Esophagus squamous epithelium (tissue), 5 donors: ENCODE measurements at regions not wholly inside any gene's neighbourhood (a gene's known extent, or its start where the extent isn't known, plus 50 kb on each side); places are given as distances from the start of the nearest gene placed in this dataset.

Source experiments
- DNase-seq: peaks from one replicate; lab custom pipeline; 2025; lab: John Stamatoyannopoulos, UW
- H3K27ac ChIP-seq, 4 donors: fragments of 200-600 bp; sonication (generic); one replicate each; pipeline ENCODE4 v1.5.1; 2016 to 2019; ENCODE audit warnings: mild to moderate bottlenecking in 1 of 4
- H3K27me3 ChIP-seq, 4 donors: fragments of 200-600 bp; sonication (generic); 1 replicate in 3 of 4; 2 replicates in 1 of 4; pipeline versions ENCODE4 v1.5.1 to v1.6.0; 2017 to 2021; ENCODE audit warnings: antibody characterized with exemption in 1 of 4
- H3K36me3 ChIP-seq, 3 donors: fragments of 200-600 bp; sonication (generic); one replicate each; pipeline ENCODE4 v1.5.1; 2016 to 2019
- H3K4me1 ChIP-seq, 3 donors: fragments of 200-600 bp; sonication (generic); one replicate each; pipeline ENCODE4 v1.5.1; 2017 to 2019
- H3K4me3 ChIP-seq, 4 donors: fragments of 200-600 bp; sonication (generic); 1 replicate in 3 of 4; 2 replicates in 1 of 4; pipeline ENCODE4 v1.5.1; 2016 to 2019; ENCODE audit warnings: mild to moderate bottlenecking in 2 of 4, moderate library complexity in 1 of 4
- H3K9me3 ChIP-seq, 3 donors: fragments of 200-600 bp; sonication (generic); one replicate each; pipeline ENCODE4 v1.5.1; 2016 to 2019
- CTCF ChIP-seq, 6 experiments: fragments of 450-650 bp in 4 of 6; fragments of 200-600 bp in 2 of 6; sonication (generic) in 2 of 6; IDR thresholded peaks; one replicate each; pipeline ENCODE4 v1.5.1; 2016 to 2019; ENCODE audit warnings: antibody characterized with exemption in 6 of 6, mild to moderate bottlenecking in 4 of 6, moderate library complexity in 4 of 6
- POLR2A ChIP-seq, 4 donors: fragments of 450-650 bp; IDR thresholded peaks; one replicate each; pipeline ENCODE4 v1.6.1; 2017; ENCODE audit warnings: antibody characterized with exemption in 4 of 4, mild to moderate bottlenecking in 4 of 4, moderate library complexity in 3 of 4
- WGBS, 2 donors: methylation state at CpG; one replicate each; pipeline ENCODE4 v1.1.5; 2018; 5-methylcytosine and 5-hydroxymethylcytosine counted together
- intact Hi-C: fragments of 100-400 bp; cut with DNase I; formaldehyde crosslinking; loops from one replicate; pipeline ENCODE4 v1.15.0; 2022
- donor health status: DM: yes; HTN: yes; CAD: no.

DNA sequence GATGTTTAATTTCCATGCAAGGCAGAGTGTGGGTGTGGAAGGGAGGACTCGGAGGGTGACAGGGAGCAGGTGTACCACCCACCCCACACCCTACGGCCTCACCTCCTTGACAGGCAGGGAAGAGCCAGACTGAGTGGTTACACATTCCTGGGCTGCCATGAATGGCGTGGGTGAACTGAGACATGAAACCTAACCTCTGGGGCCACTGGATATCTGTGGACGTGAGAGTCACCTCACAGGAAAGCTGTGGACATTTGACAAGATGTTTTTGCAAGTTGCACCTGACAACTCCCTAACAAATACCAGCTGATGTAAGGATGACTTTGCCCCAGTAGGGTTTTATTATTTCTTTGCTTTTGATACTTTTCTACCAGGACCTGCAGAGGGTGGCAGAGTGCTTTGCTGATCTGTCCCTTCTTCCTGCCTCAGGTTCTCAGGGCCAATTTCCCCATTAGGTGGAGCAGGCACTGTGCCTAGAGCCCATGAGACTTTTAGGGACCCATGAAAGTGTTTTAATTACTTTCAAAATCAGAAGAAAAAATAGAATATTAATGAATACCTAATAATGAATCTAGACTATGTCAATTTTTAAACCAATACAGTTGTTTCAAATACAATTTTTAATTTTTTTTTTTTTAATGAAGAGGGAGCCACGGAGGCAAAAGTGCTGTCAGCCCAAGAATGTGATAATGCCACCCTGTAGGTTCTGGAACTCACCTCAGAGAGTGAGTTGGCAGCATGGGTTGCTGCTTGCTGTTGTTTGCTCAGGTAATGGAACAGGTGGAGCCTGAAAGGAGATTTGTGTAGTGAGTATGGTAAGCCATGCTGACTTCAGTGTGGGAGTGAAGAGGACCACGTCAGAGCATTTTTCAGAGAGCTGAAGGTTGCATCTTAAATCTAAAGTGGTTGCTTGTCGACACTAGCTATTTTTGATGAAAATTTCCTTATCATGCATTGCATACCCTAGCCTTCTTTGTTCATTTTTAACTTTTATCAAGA is 58.0 kb upstream of the CYSLTR2 start:
- 48 to 55% methylated on average over 7 of the region's 7 CpGs for WGBS, 2 donors
- H3K36me3 ChIP-seq = no peaks in the 10 kb centered on the region
- no peaks in the 10 kb centered on the region for H3K9me3 ChIP-seq
- TF ChIP-seq POLR2A (IDR thresholded peaks at IDR 0.05) (no peak), CTCF (IDR thresholded peaks at IDR 0.05) (peak; percentile 17 to 74 (median 60))
- intact Hi-C loops = loop anchor here (10.0 kb wide), 1 partner anchor 169 kb away; no protein-coding TSS in a partner anchor
- no peak overlapping the region for H3K4me3 ChIP-seq
- H3K27me3 ChIP-seq = no peaks in the 10 kb centered on the region
- no peak overlapping the region for H3K27ac ChIP-seq
- peaks cover 0 to 16% (median 0%) of the 10 kb centered on the region in 3 donors for H3K4me1 ChIP-seq
- DNase-seq = no peak

- H3K4me1 ChIP-seq = peaks cover 0 to 6% (median 0%) of the 10 kb centered on the region in 3 donors
- no peaks in the 10 kb centered on the region for H3K27me3 ChIP-seq
- H3K4me3 ChIP-seq = no peak overlapping the region
- no peak for DNase-seq
- 39 to 40% methylated on average over 5 of the region's 5 CpGs for WGBS, 2 donors
- no peak for TF ChIP-seq POLR2A (IDR thresholded peaks at IDR 0.05)
- no peak for TF ChIP-seq CTCF (IDR thresholded peaks at IDR 0.05)
- H3K9me3 ChIP-seq = peaks cover 0 to under 1% (median 0%) of the 10 kb centered on the region in 3 donors
- no peaks in the 10 kb centered on the region for H3K36me3 ChIP-seq
- intact Hi-C loops = no loop called here
- no peak overlapping the region for H3K27ac ChIP-seq
These were observed 53.1 kb upstream of the CYSLTR2 start for GRCh38 chr13:48600374-48601364.

DNA sequence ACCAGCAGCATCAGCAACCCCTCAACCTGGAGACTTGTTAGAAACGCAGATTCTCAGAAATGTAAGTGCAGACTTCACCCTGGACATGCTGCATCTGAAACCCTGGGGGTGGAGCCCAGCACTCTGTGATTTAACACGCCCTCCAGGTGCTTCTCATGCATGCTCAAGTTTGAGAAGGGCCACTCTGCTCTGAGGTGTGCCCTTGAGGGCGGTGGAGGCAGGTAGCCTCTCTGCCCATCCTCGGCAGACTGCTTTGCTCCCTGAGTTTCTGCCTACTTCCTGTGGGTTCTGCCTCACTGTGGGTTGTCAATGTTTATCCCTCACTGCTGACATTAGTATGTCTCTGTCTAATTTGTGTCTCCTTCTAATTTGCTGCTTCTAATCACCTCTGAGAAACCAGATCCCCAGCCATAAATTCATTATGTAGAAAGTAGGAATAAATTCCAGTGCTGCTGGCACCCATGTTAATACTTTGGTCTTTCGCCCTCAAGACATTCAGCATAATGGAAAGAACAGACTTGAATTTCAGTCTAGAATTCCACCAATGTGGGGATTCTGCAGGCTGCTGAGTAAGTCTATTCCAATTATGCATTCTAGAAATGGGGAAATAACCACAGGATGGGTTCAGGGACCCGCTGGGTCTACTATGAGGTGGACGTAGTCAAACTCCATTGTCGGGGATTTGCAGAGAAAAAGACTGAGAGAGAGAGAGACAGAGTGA is 51.3 kb upstream of the CYSLTR2 start:
- H3K27ac ChIP-seq = no peak overlapping the region
- H3K9me3 ChIP-seq = peaks cover 0 to 5% (median 4%) of the 10 kb centered on the region in 3 donors
- TF ChIP-seq POLR2A (IDR thresholded peaks at IDR 0.05) = no peak
- no peak for TF ChIP-seq CTCF (IDR thresholded peaks at IDR 0.05)
- 78 to 80% methylated on average over 8 of the region's 8 CpGs for WGBS, 2 donors
- no peaks in the 10 kb centered on the region for H3K27me3 ChIP-seq
- H3K4me3 ChIP-seq = no peak overlapping the region
- H3K4me1 ChIP-seq = no peaks in the 10 kb centered on the region
- H3K36me3 ChIP-seq = no peaks in the 10 kb centered on the region
- no peak for DNase-seq
- intact Hi-C loops = no loop called here

DNA sequence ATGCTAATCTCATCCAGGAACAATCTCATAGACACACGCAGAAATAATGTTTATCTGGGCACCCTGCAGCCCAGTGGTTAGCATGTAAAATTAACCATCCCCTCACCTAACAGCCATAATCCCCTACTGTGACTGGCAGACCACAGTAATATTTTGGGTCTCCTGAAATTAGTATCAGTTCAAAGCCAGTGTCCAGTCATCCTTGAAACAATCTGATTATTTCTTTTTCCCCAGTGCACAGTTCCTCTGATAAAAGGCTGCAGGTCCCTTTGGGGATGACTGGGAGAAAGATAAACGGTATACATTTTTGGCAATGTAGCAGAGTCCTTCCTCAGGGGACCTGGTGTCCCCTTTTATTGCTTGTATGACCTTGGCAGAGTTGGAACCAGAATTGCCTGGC is 50.4 kb upstream of the CYSLTR2 start:
- no peaks in the 10 kb centered on the region for H3K27me3 ChIP-seq
- H3K9me3 ChIP-seq = peaks cover 0 to 5% (median 4%) of the 10 kb centered on the region in 3 donors
- 68 to 75% methylated on average over 2 of the region's 2 CpGs for WGBS, 2 donors
- no peak overlapping the region for H3K4me3 ChIP-seq
- no peaks in the 10 kb centered on the region for H3K36me3 ChIP-seq
- no peaks in the 10 kb centered on the region for H3K4me1 ChIP-seq
- DNase-seq = no peak
- no peak overlapping the region for H3K27ac ChIP-seq
- intact Hi-C loops = no loop called here
- TF ChIP-seq CTCF (IDR thresholded peaks at IDR 0.05) (no peak), POLR2A (IDR thresholded peaks at IDR 0.05) (no peak)
